Choroid plexus epithelial cell (primary cell): ENCODE measurements at regions not wholly inside any gene's neighbourhood (a gene's known extent, or its start where the extent isn't known, plus 50 kb on each side); places are given as distances from the start of the nearest gene placed in this dataset.

Experiments
- DNase-seq: peaks from one replicate; pipeline ENCODE4 v3.0.0-alpha.2; 2010; ENCODE audit warnings: low read depth
- H3K4me3 ChIP-seq: 2 replicates; pipeline ENCODE4 v1.5.1; 2011; ENCODE audit warnings: low read depth, mild to moderate bottlenecking, control low read depth, low read length, moderate library complexity
- CTCF ChIP-seq: conservative IDR thresholded peaks from 2 replicates; pipeline ENCODE4 v1.5.1; 2011; ENCODE audit warnings: low read depth, mild to moderate bottlenecking, control low read depth, inconsistent platforms, low read length, moderate library complexity

- no peak overlapping the region for H3K4me3 ChIP-seq
- TF ChIP-seq CTCF, result no peak
- DNase-seq, result no peak
Observed at GRCh38 chr6:2429460-2429859, 184.1 kb upstream of the GMDS start.

GRCh38 chr6:2429032-2429431 lies 183.6 kb upstream of the GMDS start:
- no peak for TF ChIP-seq CTCF
- H3K4me3 ChIP-seq, result no peak overlapping the region
- DNase-seq, result no peak

- DNase-seq, result peak; percentile 79
- H3K4me3 ChIP-seq, result no peak overlapping the region
- TF ChIP-seq CTCF, result no peak
Observed at GRCh38 chr6:2426561-2427340, 181.3 kb upstream of the GMDS start.

GRCh38 chr6:2416128-2416712 lies 170.8 kb upstream of the GMDS start:
- H3K4me3 ChIP-seq, result no peak overlapping the region
- no peak for TF ChIP-seq CTCF
- no peak for DNase-seq

GRCh38 chr6:2414885-2415547 lies 169.6 kb upstream of the GMDS start:
- no peak for DNase-seq
- TF ChIP-seq CTCF, result no peak
- H3K4me3 ChIP-seq, result no peak overlapping the region

GRCh38 chr6:2412731-2413130 lies 167.3 kb upstream of the GMDS start:
- TF ChIP-seq CTCF, result no peak
- DNase-seq, result peak; percentile 76
- no peak overlapping the region for H3K4me3 ChIP-seq
